Upper lobe of right lung (tissue), 1 donor: ENCODE measurements at regions not wholly inside any gene's neighbourhood (a gene's known extent, or its start where the extent isn't known, plus 50 kb on each side); places are given as distances from the start of the nearest gene placed in this dataset.
A peak's percentile ranks its signal among the peaks of the same experiment; 100 is the strongest.
"Not testable (repeated sequence)": the region's sequence is repeated elsewhere in the genome, so short reads cannot be mapped to it uniquely, and the experiment has no call there.

Experiments
- ATAC-seq: fragments of 200-7000 bp; cut with Tn5 transposase; one replicate; pipeline ENCODE4 v1.9.1; 2020; ENCODE audit warnings: mild to moderate bottlenecking, moderate library complexity
- DNase-seq: peaks from one replicate; pipeline ENCODE4 v3.0.0-alpha.2; 2020
- H3K27ac ChIP-seq: fragments of 200-600 bp; one replicate; pipeline ENCODE4 v1.8.0; 2022
- H3K27me3 ChIP-seq: fragments of 200-600 bp; one replicate; pipeline ENCODE4 v1.8.0; 2022; ENCODE audit warnings: mild to moderate bottlenecking
- H3K36me3 ChIP-seq: fragments of 200-600 bp; one replicate; pipeline ENCODE4 v1.8.0; 2022
- H3K4me1 ChIP-seq: fragments of 200-600 bp; one replicate; pipeline ENCODE4 v1.8.0; 2022
- H3K4me3 ChIP-seq: fragments of 200-600 bp; one replicate; pipeline ENCODE4 v1.8.0; 2022; ENCODE audit warnings: mild to moderate bottlenecking
- H3K9me3 ChIP-seq: fragments of 200-600 bp; one replicate; pipeline ENCODE4 v1.8.0; 2022
- intact Hi-C: fragments of 100-400 bp; cut with DNase I; formaldehyde crosslinking; loops from one replicate; pipeline ENCODE4 v1.11.0; 2022
- TF ChIP-seq, protein P1 (sequence below): fragments of 200-600 bp; IDR thresholded peaks from one replicate; pipeline ENCODE4 v1.8.0; 2022; ENCODE audit warnings: antibody characterized with exemption
- donor health status: DM: no; HTN: yes; CAD: no; lungs with severe emphysema.

DNA sequence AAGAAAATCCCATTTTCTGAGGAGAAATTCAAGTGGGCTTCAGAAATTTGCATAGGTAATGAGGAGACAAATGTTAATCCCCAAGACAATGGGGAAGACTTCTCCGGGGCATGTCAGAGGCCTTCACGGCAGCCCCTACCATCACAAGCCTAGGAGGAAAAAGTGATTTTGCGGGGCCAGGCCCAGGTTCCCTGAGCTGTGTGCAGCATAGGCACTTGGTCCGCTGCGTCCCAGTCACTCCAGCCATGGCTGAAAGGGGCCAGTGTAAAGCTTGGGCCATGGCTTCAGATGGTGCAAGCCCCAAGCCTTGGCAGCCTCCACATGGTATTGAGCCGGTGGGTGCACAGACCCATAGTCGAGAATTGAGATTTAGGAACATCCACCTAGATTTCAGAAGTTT lies 570.7 kb downstream of the KCNA4 start:
- Histone ChIP-seq H3K4me1 (no peaks in the 10 kb centered on the region), H3K36me3 (no peaks in the 10 kb centered on the region), H3K4me3 (no peak overlapping the region), H3K9me3 (no peaks in the 10 kb centered on the region), H3K27ac (no peak overlapping the region), H3K27me3 (no peaks in the 10 kb centered on the region)
- DNase-seq (no peak), ATAC-seq (no peak)
- intact Hi-C loops, result no loop called here
- TF ChIP-seq, protein P1, sequence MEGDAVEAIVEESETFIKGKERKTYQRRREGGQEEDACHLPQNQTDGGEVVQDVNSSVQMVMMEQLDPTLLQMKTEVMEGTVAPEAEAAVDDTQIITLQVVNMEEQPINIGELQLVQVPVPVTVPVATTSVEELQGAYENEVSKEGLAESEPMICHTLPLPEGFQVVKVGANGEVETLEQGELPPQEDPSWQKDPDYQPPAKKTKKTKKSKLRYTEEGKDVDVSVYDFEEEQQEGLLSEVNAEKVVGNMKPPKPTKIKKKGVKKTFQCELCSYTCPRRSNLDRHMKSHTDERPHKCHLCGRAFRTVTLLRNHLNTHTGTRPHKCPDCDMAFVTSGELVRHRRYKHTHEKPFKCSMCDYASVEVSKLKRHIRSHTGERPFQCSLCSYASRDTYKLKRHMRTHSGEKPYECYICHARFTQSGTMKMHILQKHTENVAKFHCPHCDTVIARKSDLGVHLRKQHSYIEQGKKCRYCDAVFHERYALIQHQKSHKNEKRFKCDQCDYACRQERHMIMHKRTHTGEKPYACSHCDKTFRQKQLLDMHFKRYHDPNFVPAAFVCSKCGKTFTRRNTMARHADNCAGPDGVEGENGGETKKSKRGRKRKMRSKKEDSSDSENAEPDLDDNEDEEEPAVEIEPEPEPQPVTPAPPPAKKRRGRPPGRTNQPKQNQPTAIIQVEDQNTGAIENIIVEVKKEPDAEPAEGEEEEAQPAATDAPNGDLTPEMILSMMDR, result no peak

DNA sequence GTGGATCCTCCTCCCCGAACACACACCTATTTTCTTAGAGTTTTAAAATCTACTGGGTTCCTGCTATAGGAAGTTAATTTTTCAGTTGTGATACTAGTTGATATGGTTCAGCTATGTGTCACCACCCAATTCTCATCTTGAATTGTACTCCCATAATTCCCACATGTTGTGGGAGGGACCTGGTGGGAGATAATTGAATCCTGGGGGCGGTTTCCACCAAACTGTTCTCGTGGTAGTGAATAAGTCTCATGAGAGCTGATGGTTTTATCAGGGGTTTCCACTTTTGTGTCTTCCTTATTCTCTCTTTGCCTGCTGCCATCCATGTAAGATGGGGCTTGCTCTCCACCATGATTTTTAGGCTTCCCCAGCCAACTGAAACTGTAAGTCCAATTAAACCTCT lies 571.6 kb downstream of the KCNA4 start:
- H3K9me3 ChIP-seq, H3K27me3 ChIP-seq, H3K4me3 ChIP-seq, H3K36me3 ChIP-seq, H3K27ac ChIP-seq, H3K4me1 ChIP-seq, intact Hi-C loops, DNase-seq, ATAC-seq: not testable (repeated sequence)

DNA sequence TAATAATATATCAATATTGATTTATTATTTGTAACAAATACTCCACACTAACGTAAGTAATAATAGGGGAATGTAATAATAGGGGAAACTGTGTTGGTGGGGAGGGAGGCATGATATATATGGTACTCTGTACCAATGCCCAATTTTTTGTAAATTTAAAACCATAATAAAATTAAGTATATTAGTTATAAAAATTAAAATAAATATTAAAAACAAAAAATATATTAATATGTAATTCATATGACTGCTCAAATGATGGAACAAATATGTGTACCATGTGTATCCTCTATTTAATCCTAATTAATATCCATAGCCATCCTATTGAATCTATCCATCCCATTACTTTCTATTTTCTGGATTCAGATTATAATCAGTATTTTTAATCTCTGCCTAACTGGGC lies 578.0 kb downstream of the KCNA4 start:
- no peak for ATAC-seq
- no peak for DNase-seq
- no peaks in the 10 kb centered on the region for H3K4me1 ChIP-seq
- intact Hi-C loops, result no loop called here
- H3K36me3 ChIP-seq, result no peaks in the 10 kb centered on the region
- no peak overlapping the region for H3K27ac ChIP-seq
- TF ChIP-seq, protein P1, result no peak
- H3K9me3 ChIP-seq, result no peaks in the 10 kb centered on the region
- H3K4me3 ChIP-seq, result no peak overlapping the region
- H3K27me3 ChIP-seq, result no peaks in the 10 kb centered on the region

DNA sequence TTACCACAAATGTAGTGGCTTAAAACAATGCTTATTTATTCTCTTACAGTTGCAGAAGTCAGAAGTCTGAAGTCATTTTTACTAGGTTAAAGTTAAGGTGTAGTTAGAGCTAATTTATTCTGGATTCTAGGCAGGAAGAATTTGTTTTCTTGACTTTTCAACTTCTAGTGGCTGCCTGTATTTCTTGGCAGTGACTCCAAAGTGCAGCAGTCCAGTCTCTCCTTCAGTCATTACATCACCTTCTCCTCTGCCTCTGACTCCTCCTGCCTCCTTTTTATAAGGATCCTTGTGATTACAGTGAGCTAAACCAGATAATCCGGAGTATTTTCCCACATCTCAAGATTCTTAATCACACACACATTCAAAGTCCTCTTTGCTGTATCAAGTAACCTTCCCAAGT lies 581.4 kb downstream of the KCNA4 start:
- Histone ChIP-seq H3K9me3 (no peaks in the 10 kb centered on the region), H3K36me3 (no peaks in the 10 kb centered on the region), H3K27me3 (no peaks in the 10 kb centered on the region), H3K4me3 (no peak overlapping the region), H3K27ac (no peak overlapping the region), H3K4me1 (no peaks in the 10 kb centered on the region)
- DNase-seq (no peak), ATAC-seq (no peak)
- intact Hi-C loops, result no loop called here
- TF ChIP-seq, protein P1, result no peak

DNA sequence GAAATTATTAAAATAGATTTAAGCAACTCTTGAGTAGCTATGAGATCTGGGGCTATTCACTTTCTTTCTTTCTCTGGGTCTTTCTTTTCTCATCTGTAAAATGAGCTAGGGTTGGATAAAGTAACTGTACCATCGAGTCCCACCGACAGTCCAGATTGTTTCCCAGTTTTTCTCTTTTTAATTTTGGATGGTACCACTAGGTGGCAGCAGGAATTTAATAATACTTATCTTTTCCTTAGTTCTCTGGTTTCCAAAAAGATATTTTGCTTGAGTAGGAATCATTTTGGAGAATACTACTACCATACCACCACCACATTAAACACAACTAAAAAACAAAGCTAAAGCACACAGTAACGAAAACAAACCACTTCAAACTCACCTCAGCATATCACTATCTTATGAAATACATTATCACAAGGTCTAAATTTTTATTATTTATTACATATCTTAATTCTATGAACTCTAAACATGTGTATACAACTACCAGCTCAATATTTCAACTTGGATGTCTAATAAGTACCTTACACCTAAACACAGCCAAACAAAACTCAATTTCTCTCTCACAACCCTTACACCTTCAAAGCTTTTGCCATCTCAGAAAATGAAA lies 584.0 kb downstream of the KCNA4 start:
- Histone ChIP-seq H3K4me3 (no peak overlapping the region), H3K4me1 (no peaks in the 10 kb centered on the region), H3K9me3 (no peaks in the 10 kb centered on the region), H3K27me3 (no peaks in the 10 kb centered on the region), H3K36me3 (no peaks in the 10 kb centered on the region), H3K27ac (no peak overlapping the region)
- TF ChIP-seq, protein P1, result peak; percentile 59
- DNase-seq (no peak), ATAC-seq (no peak)
- intact Hi-C loops, result no loop called here

DNA sequence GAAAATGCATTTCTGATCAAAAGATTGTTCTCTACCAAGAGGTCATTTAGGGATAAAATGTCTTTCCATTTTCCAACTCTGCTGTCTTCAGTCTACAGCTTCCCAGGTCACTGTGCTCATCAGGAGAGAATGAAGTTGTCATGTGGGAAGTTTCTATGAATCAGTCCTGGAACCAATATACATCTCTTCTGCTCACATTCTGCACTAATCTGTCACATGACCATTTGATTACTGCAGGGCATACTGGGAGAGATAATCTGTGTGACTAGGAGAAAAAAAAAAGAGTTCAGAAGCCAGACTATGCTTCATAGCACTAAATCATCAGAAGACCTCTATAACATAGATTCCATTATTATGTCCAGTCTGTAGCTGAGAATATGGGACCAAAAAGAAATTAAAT lies 611.5 kb downstream of the KCNA4 start:
- H3K9me3 ChIP-seq, result no peaks in the 10 kb centered on the region
- no peaks in the 10 kb centered on the region for H3K4me1 ChIP-seq
- no peaks in the 10 kb centered on the region for H3K27me3 ChIP-seq
- no peak for DNase-seq
- intact Hi-C loops, result no loop called here
- H3K27ac ChIP-seq, result no peak overlapping the region
- TF ChIP-seq, protein P1, result no peak
- ATAC-seq, result no peak
- no peak overlapping the region for H3K4me3 ChIP-seq
- H3K36me3 ChIP-seq, result no peaks in the 10 kb centered on the region
